Breast epithelium (tissue), 4 donors: ENCODE measurements at regions not wholly inside any gene's neighbourhood (a gene's known extent, or its start where the extent isn't known, plus 50 kb on each side); places are given as distances from the start of the nearest gene placed in this dataset.

Experiments
- DNase-seq, 2 donors: peaks; one replicate each; pipeline ENCODE4 v3.0.0-alpha.2; 2019; ENCODE audit warnings: low spot score in 2 of 2
- H3K27ac ChIP-seq, 2 donors: fragments of 200-600 bp; sonication (generic) in 1 of 2; one replicate each; pipeline ENCODE4 v1.5.1; 2016 to 2019; ENCODE audit warnings: mild to moderate bottlenecking in 1 of 2
- H3K27me3 ChIP-seq, 2 donors: fragments of 200-600 bp; sonication (generic) in 1 of 2; one replicate each; pipeline versions ENCODE4 v1.5.1 to v1.6.0; 2017 to 2019; ENCODE audit warnings: control low read depth in 1 of 2, mild to moderate bottlenecking in 1 of 2
- H3K36me3 ChIP-seq: fragments of 200-600 bp; one replicate; pipeline ENCODE4 v1.5.1; 2019
- H3K4me1 ChIP-seq, 2 donors: fragments of 200-600 bp; sonication (generic); one replicate each; pipeline ENCODE4 v1.5.1; 2016 to 2019; ENCODE audit warnings: control low read depth in 1 of 2
- H3K4me3 ChIP-seq, 3 donors: fragments of 200-600 bp; sonication (generic); 1 replicate in 2 of 3; 2 replicates in 1 of 3; pipeline ENCODE4 v1.5.1; 2016 to 2019; ENCODE audit warnings: mild to moderate bottlenecking in 3 of 3, moderate library complexity in 2 of 3
- H3K9me3 ChIP-seq, 2 donors: fragments of 200-600 bp; sonication (generic) in 1 of 2; one replicate each; pipeline ENCODE4 v1.5.1; 2016 to 2019; ENCODE audit warnings: control low read depth in 1 of 2
- POLR2A ChIP-seq: fragments of 450-650 bp; IDR thresholded peaks from one replicate; pipeline ENCODE4 v1.6.1; 2016; ENCODE audit warnings: antibody characterized with exemption, mild to moderate bottlenecking, moderate library complexity
- POLR2AphosphoS5 ChIP-seq, 3 donors: sonication (generic); formaldehyde crosslinking; IDR thresholded peaks; one replicate each; pipeline ENCODE4 v1.6.1; 2017; ENCODE audit warnings: antibody characterized with exemption in 3 of 3
- intact Hi-C: fragments of 100-400 bp; cut with DNase I; formaldehyde crosslinking; loops from one replicate; pipeline ENCODE4 v1.15.1; 2023; ENCODE audit warnings: low total_unique reads
- TF ChIP-seq, protein P1 (sequence below), 3 donors: fragments of 450-650 bp; IDR thresholded peaks; one replicate each; pipeline ENCODE4 v1.5.1; 2016 to 2017; ENCODE audit warnings: antibody characterized with exemption in 3 of 3, mild to moderate bottlenecking in 3 of 3, moderate library complexity in 3 of 3

DNA sequence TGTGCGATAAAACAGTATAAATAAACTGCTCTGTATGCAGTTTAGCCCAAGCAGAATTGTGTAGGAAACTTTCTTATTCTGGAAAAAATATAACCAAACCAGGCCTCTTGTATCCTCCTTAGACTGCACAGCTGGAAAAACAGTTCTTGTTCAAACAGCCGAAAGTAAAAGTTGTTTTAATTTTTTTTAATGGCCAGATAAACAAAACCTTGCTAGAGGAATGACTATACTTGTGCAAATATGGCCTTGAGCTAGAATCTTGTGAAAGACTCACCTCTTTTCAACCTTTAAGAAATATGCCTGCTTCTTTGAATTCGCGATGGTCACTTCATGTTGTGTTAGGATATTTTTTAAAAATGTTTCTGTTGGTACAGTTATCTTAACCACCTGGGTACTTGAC, 114.5 kb upstream of the MAF start:
- H3K27ac ChIP-seq = no peak overlapping the region
- intact Hi-C loops = no loop called here
- H3K27me3 ChIP-seq = no peaks in the 10 kb centered on the region
- no peaks in the 10 kb centered on the region for H3K9me3 ChIP-seq
- H3K36me3 ChIP-seq = no peaks in the 10 kb centered on the region
- H3K4me1 ChIP-seq = no peaks in the 10 kb centered on the region
- TF ChIP-seq POLR2AphosphoS5 (IDR thresholded peaks at IDR 0.05) (no peak), POLR2A (no peak)
- TF ChIP-seq, protein P1, sequence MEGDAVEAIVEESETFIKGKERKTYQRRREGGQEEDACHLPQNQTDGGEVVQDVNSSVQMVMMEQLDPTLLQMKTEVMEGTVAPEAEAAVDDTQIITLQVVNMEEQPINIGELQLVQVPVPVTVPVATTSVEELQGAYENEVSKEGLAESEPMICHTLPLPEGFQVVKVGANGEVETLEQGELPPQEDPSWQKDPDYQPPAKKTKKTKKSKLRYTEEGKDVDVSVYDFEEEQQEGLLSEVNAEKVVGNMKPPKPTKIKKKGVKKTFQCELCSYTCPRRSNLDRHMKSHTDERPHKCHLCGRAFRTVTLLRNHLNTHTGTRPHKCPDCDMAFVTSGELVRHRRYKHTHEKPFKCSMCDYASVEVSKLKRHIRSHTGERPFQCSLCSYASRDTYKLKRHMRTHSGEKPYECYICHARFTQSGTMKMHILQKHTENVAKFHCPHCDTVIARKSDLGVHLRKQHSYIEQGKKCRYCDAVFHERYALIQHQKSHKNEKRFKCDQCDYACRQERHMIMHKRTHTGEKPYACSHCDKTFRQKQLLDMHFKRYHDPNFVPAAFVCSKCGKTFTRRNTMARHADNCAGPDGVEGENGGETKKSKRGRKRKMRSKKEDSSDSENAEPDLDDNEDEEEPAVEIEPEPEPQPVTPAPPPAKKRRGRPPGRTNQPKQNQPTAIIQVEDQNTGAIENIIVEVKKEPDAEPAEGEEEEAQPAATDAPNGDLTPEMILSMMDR (IDR thresholded peaks at IDR 0.05) = no peak
- no peak overlapping the region for H3K4me3 ChIP-seq
- no peak for DNase-seq

DNA sequence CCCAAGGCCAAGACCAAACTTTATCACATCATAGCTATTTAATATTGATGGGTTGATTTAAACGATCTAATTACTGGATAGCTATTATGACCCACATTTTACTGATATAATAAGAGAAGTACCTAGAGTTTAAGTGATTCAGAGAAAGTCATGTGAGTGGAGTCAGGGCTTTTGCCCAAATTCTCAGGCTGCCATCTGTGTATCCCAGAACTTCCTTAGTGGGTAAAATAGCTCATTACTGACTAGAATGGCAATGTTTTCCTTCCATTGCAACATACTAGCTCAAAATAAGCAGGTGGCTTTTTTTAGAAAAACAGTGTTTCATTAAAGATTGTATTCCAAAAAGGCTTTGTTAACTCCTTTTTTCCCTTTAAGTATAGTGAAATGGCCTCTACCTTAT, 113.9 kb upstream of the MAF start:
- no peak overlapping the region for H3K4me3 ChIP-seq
- no peak overlapping the region for H3K27ac ChIP-seq
- H3K36me3 ChIP-seq = no peaks in the 10 kb centered on the region
- no peak for DNase-seq
- TF ChIP-seq, protein P1 (IDR thresholded peaks at IDR 0.05) = no peak
- TF ChIP-seq POLR2AphosphoS5 (IDR thresholded peaks at IDR 0.05) (no peak), POLR2A (no peak)
- H3K27me3 ChIP-seq = no peaks in the 10 kb centered on the region
- intact Hi-C loops = no loop called here
- no peaks in the 10 kb centered on the region for H3K9me3 ChIP-seq
- H3K4me1 ChIP-seq = no peaks in the 10 kb centered on the region

DNA sequence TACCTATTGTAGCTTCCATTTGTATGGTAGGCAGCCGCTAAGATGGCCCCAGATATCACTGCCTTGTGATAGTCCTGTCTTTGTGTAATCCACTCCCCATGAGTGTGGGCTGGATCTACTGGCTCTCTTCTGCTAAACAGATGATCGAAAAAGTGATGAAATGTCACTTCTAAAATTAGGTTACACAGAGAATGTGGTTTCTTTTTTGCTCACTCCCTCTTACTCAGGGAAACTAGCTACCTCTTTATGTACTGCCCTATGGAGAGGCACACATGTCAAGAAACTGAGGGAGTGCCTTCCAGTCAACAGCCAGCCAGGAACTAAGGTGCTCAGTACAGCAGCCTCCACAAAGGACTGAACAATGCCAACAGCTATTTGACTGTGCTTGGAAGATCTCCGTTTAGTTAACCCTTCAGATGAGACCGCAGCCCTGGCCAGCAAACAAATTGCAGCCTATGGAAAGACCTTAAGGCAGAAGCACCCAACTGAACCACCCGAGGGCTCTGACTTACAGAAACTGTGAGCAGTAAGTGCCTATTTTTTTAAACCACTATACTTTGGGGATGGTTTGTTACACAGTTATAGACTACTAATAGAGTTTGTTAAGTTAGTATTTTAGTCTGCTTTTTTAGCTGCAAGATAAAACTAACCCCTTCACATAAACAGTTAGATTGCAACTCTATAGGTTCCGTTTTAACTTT, 113.2 kb upstream of the MAF start:
- no peaks in the 10 kb centered on the region for H3K4me1 ChIP-seq
- intact Hi-C loops = no loop called here
- DNase-seq = no peak
- no peak overlapping the region for H3K4me3 ChIP-seq
- no peaks in the 10 kb centered on the region for H3K36me3 ChIP-seq
- TF ChIP-seq POLR2A = no peak
- TF ChIP-seq, protein P1 (IDR thresholded peaks at IDR 0.05) = no peak
- no peak for TF ChIP-seq POLR2AphosphoS5 (IDR thresholded peaks at IDR 0.05)
- H3K9me3 ChIP-seq = no peaks in the 10 kb centered on the region
- no peak overlapping the region for H3K27ac ChIP-seq
- H3K27me3 ChIP-seq = no peaks in the 10 kb centered on the region

DNA sequence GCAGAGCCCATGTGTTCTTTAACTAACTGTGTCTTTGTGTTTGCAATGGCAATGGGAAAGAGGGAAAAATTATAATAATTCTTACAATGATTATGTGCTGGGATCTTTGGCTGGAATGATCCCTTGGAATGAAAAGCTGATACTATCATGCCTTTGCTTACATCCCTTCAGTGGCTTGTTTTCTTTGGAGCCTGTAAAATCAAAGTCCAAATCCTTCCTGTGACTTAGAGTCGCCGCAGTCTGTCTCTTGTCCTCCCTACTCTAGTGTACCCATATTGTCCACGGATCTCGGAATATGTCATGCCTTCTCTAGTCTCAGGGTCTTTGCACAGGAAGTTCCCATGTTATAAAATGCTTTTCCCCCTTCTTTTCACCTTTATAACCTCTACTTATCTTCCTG, 111.7 kb upstream of the MAF start:
- no peak for TF ChIP-seq POLR2AphosphoS5 (IDR thresholded peaks at IDR 0.05)
- TF ChIP-seq, protein P1 (IDR thresholded peaks at IDR 0.05) = no peak
- TF ChIP-seq POLR2A = no peak
- H3K4me1 ChIP-seq = no peaks in the 10 kb centered on the region
- intact Hi-C loops = no loop called here

DNA sequence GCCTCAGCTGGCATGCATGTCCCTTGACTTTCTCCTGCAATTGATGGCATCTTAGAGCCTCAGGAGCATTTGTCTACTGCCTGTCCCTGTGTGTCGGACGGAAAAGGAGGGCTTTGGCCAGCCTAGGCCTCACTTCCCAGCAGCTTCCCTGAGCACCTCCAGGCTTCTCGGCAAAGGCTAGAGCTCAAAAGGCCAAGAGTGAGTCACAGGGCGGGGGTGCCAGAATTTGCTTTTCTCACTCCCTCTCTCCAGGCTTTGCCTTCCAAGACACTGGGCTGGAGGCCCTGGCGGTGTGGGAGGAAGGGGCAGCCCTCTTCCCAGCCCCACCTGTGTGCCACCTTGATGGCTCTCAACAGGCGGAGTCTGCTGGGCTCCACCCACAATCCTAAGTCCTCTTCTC, 107.3 kb upstream of the MAF start:
- intact Hi-C loops = loop anchor here (5.0 kb wide), 1 partner anchor 274 kb away; no protein-coding TSS in a partner anchor
- no peaks in the 10 kb centered on the region for H3K9me3 ChIP-seq
- DNase-seq = no peak
- H3K36me3 ChIP-seq = no peaks in the 10 kb centered on the region
- peak overlapping the region in 1 of 2 donors; percentile 57 for H3K27ac ChIP-seq
- H3K4me3 ChIP-seq = no peak overlapping the region
- H3K4me1 ChIP-seq = no peaks in the 10 kb centered on the region
- H3K27me3 ChIP-seq = no peaks in the 10 kb centered on the region
- TF ChIP-seq POLR2A (no peak), POLR2AphosphoS5 (IDR thresholded peaks at IDR 0.05) (peak in 1 of 3 donors; percentile 53)
- TF ChIP-seq, protein P1 (IDR thresholded peaks at IDR 0.05) = no peak

More for the DNA sequence above, 111.7 kb upstream of the MAF start:
- H3K36me3 ChIP-seq = no peaks in the 10 kb centered on the region
- H3K4me3 ChIP-seq = no peak overlapping the region
- DNase-seq = no peak
- H3K9me3 ChIP-seq = no peaks in the 10 kb centered on the region
- H3K27ac ChIP-seq = no peak overlapping the region
- H3K27me3 ChIP-seq = no peaks in the 10 kb centered on the region
